K562 (cell line): ENCODE measurements at regions not wholly inside any gene's neighbourhood (a gene's known extent, or its start where the extent isn't known, plus 50 kb on each side); places are given as distances from the start of the nearest gene placed in this dataset.
A peak's percentile ranks its signal among the peaks of the same experiment; 100 is the strongest.

ENCODE experiments used
- ARID2 ChIP-seq: fragments of 450-650 bp; IDR thresholded peaks from 2 replicates; pipeline ENCODE4 v1.6.1; 2017; ENCODE audit warnings: antibody characterized with exemption, mild to moderate bottlenecking
- CBFA2T2 ChIP-seq: fragments of 450-650 bp; conservative IDR thresholded peaks from 2 replicates; pipeline ENCODE4 v1.6.1; 2017; ENCODE audit warnings: mild to moderate bottlenecking
- DDX20 ChIP-seq: fragments of 450-650 bp; IDR thresholded peaks from 2 replicates; pipeline ENCODE4 v1.6.1; 2016; ENCODE audit warnings: missing genetic modification characterization, low read depth, mild to moderate bottlenecking, missing compliant biosample characterization, moderate library complexity
- JUNB ChIP-seq: fragments of 450-650 bp; formaldehyde crosslinking; conservative IDR thresholded peaks from 2 replicates; pipeline ENCODE4 v1.4.0; 2020; ENCODE audit warnings: mild to moderate bottlenecking
- JUND ChIP-seq, 2 experiments: IDR thresholded peaks; 2 replicates in 1 of 2; 3 replicates in 1 of 2; pipeline ENCODE4 v1.6.1; 2011; ENCODE audit warnings: borderline replicate concordance in 2 of 2, low read depth in 2 of 2, low read length in 2 of 2, improper control_type of control experiment in 1 of 2, missing biosample characterization in 1 of 2, missing genetic modification characterization in 1 of 2, missing genetic modification reagents in 1 of 2
- MGA ChIP-seq: fragments of 450-650 bp; IDR thresholded peaks from 2 replicates; pipeline ENCODE4 v1.6.1; 2016; ENCODE audit warnings: mild to moderate bottlenecking, moderate library complexity
- YY1 ChIP-seq, 3 experiments: IDR thresholded peaks; 2 replicates each; pipeline ENCODE4 v1.6.1; 2011; ENCODE audit warnings: low read length in 2 of 3, mild to moderate bottlenecking in 2 of 3, moderate library complexity in 2 of 3, borderline replicate concordance in 1 of 3, control low read depth in 1 of 3, low read depth in 1 of 3; ENCODE audit not compliant: insufficient read depth in 3 of 3, insufficient replicate concordance in 2 of 3, control insufficient read depth in 1 of 3, insufficient read length in 1 of 3; ENCODE audit errors: extremely low read depth in 1 of 3
- ZFP36 ChIP-seq: fragments of 150-350 bp; IDR thresholded peaks from 2 replicates; pipeline ENCODE4 v1.6.1; 2018; ENCODE audit warnings: low read length, low read depth; ENCODE audit not compliant: partially characterized antibody
- TF ChIP-seq, protein P1 (sequence below), 2 experiments: IDR thresholded peaks; 2 replicates each; pipeline ENCODE4 v1.6.1; 2011; ENCODE audit warnings: borderline replicate concordance in 1 of 2, control low read depth in 1 of 2, low read depth in 1 of 2, low read length in 1 of 2, mild to moderate bottlenecking in 1 of 2, mixed read lengths in 1 of 2, moderate library complexity in 1 of 2; ENCODE audit not compliant: insufficient read depth in 1 of 2, insufficient read length in 1 of 2, poor library complexity in 1 of 2, severe bottlenecking in 1 of 2; ENCODE audit errors: extremely low read depth in 1 of 2
- TF ChIP-seq, protein P2 (sequence below): sonication (generic); formaldehyde crosslinking; IDR thresholded peaks from 2 replicates; pipeline ENCODE4 v1.5.0; 2020; ENCODE audit warnings: missing genetic modification reagents

DNA sequence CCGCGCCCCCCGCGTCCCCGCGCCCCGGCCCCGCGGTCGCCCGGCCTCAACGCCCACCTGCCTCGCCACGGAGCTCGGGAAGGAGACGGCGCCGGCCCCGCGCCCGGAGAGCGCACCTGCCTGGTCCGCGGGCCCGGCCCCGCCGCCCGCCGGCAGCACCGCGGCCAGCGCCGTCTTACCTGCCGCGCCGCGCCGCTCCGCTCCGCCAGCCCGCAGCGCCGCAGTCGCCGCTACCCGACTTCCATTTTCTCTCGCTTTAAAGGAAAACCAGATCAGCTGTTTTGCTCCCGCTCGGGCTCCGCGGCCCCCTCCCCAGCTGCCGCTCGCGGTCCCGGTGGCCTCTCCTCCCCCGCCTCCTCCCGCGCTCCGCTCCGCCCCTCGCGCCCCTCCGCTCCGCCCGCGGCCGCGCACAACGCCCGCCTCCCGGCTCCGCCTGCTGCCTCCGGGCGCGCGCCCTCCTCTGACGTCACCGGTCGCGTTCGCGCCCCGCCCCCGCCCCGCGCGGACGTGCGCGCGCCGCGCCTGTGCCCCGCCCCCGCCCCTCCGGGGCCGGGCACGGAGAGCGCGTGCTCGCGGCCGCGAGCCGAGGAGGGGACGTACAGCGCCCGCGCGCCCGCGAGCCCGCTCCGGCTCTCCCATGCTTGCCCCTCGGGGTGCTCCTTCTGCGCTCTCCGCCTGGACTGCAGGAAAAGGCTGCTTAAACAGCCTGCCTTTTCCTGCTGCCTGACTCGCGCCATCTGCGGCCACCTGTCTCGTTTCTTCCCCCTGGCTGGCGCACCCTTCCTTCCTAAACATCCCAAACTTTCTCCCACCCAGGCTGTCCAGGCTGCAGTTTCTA lies 159.8 kb upstream of the CHRNA7 start, which contains the start of gene OTUD7A (continued):
- TF ChIP-seq ZFP36 (peak; percentile 46), ARID2 (no peak), JUNB (CRISPR knock-in tag) (no peak), YY1 (IDR thresholded peaks at IDR 0.05; ENCODE audit: borderline replicate concordance in 1 of 3, control insufficient read depth in 1 of 3, extremely low read depth in 1 of 3, insufficient read depth in 3 of 3, insufficient read length in 1 of 3, insufficient replicate concordance in 2 of 3, low read depth in 1 of 3, low read length in 2 of 3) (peak in 1 of 3 experiments; percentile 61), DDX20 (no peak), MGA (no peak), CBFA2T2 (no peak), JUND (IDR thresholded peaks at IDR 0.05; ENCODE audit: borderline replicate concordance, low read depth, low read length) (no peak), JUND (tag; IDR thresholded peaks at IDR 0.05; ENCODE audit: borderline replicate concordance, low read depth, low read length) (no peak)
- TF ChIP-seq, protein P1, sequence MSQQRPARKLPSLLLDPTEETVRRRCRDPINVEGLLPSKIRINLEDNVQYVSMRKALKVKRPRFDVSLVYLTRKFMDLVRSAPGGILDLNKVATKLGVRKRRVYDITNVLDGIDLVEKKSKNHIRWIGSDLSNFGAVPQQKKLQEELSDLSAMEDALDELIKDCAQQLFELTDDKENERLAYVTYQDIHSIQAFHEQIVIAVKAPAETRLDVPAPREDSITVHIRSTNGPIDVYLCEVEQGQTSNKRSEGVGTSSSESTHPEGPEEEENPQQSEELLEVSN (IDR thresholded peaks at IDR 0.05; ENCODE audit: borderline replicate concordance in 1 of 2, extremely low read depth in 1 of 2, insufficient read depth in 1 of 2, insufficient read length in 1 of 2, low read depth in 1 of 2, low read length in 1 of 2, poor library complexity in 1 of 2, severe bottlenecking in 1 of 2), result peak in 1 of 2 experiments; percentile 2
- TF ChIP-seq, protein P2, sequence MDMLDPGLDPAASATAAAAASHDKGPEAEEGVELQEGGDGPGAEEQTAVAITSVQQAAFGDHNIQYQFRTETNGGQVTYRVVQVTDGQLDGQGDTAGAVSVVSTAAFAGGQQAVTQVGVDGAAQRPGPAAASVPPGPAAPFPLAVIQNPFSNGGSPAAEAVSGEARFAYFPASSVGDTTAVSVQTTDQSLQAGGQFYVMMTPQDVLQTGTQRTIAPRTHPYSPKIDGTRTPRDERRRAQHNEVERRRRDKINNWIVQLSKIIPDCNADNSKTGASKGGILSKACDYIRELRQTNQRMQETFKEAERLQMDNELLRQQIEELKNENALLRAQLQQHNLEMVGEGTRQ, result no peak
